ENCODE measurements at regions not wholly inside any gene's neighbourhood (a gene's known extent, or its start where the extent isn't known, plus 50 kb on each side); places are given as distances from the start of the nearest gene placed in this dataset.

DNA sequence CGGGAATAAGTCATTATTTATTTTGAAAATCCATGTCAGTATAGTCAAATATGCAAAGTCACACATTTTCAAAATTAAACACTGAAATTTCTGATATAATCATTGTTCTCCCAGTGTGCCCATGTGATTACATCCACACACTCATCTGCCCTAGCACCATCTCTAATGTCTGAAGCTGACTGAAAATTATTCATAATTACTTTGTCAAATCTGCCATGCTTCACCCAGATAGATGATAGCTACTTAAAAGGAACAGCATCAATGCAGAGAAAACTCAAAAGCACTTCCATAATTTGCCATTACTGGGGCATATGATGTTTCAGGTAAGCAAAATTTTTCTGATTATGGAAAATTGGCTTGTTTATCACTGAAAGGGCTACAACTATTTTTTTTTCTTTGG is 1433.3 kb upstream of the IGFBP7 start:
- no peak for TF ChIP-seq POLR2A (IDR thresholded peaks at IDR 0.05; ENCODE audit: low read length)
- no peak for TF ChIP-seq GATA1 (IDR thresholded peaks at IDR 0.05; ENCODE audit: low read depth, low read length)
